ENCODE measurements at regions not wholly inside any gene's neighbourhood (a gene's known extent, or its start where the extent isn't known, plus 50 kb on each side); places are given as distances from the start of the nearest gene placed in this dataset.

DNA sequence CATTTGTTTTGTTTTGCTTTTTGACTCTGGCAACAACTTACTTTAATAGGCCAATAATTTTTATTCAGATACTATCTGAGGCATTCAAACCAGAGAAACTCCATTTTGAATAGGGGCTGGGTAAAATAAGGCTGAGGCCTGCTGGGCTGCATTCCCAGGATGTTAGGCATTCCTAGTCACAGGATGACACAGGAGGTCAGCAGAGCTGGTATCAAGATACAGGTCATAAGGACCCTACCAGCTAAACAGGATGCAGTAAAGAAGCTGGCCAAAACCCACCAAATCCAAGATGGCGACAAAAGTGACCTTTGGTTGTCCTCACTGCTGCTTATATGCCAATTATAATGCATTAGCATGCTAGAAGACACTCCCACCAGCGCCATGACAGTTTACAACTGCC is 102.2 kb upstream of the XPO1 start:
- Mint-ChIP-seq H3K27me3 (ENCODE audit: low read depth) (no peaks in the 10 kb centered on the region), H3K4me1 (ENCODE audit: low read depth) (peaks cover 16% of the 10 kb centered on the region), H3K36me3 (ENCODE audit: low read depth) (no peaks in the 10 kb centered on the region), H3K4me3 (ENCODE audit: unreplicated experiment) (no peak overlapping the region), H3K27ac (ENCODE audit: unreplicated experiment) (no peak overlapping the region), H3K9me3 (ENCODE audit: low read depth) (no peaks in the 10 kb centered on the region)
- TF ChIP-seq, protein P1, sequence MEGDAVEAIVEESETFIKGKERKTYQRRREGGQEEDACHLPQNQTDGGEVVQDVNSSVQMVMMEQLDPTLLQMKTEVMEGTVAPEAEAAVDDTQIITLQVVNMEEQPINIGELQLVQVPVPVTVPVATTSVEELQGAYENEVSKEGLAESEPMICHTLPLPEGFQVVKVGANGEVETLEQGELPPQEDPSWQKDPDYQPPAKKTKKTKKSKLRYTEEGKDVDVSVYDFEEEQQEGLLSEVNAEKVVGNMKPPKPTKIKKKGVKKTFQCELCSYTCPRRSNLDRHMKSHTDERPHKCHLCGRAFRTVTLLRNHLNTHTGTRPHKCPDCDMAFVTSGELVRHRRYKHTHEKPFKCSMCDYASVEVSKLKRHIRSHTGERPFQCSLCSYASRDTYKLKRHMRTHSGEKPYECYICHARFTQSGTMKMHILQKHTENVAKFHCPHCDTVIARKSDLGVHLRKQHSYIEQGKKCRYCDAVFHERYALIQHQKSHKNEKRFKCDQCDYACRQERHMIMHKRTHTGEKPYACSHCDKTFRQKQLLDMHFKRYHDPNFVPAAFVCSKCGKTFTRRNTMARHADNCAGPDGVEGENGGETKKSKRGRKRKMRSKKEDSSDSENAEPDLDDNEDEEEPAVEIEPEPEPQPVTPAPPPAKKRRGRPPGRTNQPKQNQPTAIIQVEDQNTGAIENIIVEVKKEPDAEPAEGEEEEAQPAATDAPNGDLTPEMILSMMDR (IDR thresholded peaks at IDR 0.05), result no peak
- no peak for DNase-seq (ENCODE audit: low spot score)

DNA sequence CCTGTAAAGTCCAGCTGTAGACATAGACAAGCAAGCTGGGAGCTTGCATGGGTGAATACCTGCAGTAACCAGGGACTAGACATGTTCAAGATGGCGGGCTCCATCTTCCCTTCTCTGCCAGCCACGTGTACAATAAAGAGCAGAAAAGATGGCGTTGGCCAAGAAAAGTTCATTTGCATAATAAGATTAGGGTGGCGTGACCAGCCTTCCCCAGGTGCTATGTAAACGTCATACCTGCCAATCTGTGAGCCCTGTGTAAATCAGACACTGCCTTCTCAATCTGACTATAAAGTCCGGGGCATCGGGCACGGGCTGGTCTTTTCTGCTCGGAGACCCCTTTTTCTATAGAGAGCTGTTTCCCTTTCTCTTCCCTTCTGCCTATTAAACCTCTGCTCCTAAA is 101.6 kb upstream of the XPO1 start:
- no peaks in the 10 kb centered on the region for H3K27me3 Mint-ChIP-seq (ENCODE audit: low read depth)
- no peak overlapping the region for H3K27ac Mint-ChIP-seq (ENCODE audit: unreplicated experiment)
- H3K4me3 Mint-ChIP-seq (ENCODE audit: unreplicated experiment), result no peak overlapping the region

DNA sequence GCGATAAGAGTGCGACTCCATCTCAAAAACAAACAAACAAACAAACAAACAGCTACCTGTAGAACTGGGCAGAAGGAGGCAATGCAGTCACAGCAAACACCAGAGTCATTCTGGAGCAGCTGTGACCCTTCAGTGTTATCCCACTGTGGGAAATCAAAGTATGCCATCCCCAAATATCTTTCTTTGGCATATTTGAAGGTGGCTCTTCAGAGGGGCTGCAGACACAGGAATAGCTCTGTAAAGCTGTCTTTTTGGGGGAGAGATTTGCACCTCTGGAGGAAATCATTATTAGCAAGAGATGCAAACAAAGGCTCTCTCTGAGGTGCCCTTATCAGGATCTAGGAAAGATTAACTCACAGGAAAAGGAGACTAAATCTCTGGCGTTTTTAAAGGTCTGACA is 98.5 kb upstream of the XPO1 start:
- H3K9me3 Mint-ChIP-seq (ENCODE audit: low read depth), result no peaks in the 10 kb centered on the region
- TF ChIP-seq, protein P1 (IDR thresholded peaks at IDR 0.05), result no peak
- no peak overlapping the region for H3K4me3 Mint-ChIP-seq (ENCODE audit: unreplicated experiment)
- no peak overlapping the region for H3K27ac Mint-ChIP-seq (ENCODE audit: unreplicated experiment)
- H3K36me3 Mint-ChIP-seq (ENCODE audit: low read depth), result no peaks in the 10 kb centered on the region
- DNase-seq (ENCODE audit: low spot score), result no peak
- H3K4me1 Mint-ChIP-seq (ENCODE audit: low read depth), result peaks cover 30% of the 10 kb centered on the region
- H3K27me3 Mint-ChIP-seq (ENCODE audit: low read depth), result no peaks in the 10 kb centered on the region

More for the DNA sequence above, 101.6 kb upstream of the XPO1 start:
- Mint-ChIP-seq H3K4me1 (ENCODE audit: low read depth) (peaks cover 16% of the 10 kb centered on the region), H3K36me3 (ENCODE audit: low read depth) (no peaks in the 10 kb centered on the region), H3K9me3 (ENCODE audit: low read depth) (no peaks in the 10 kb centered on the region)
- DNase-seq (ENCODE audit: low spot score), result no peak
- TF ChIP-seq, protein P1 (IDR thresholded peaks at IDR 0.05), result no peak

DNA sequence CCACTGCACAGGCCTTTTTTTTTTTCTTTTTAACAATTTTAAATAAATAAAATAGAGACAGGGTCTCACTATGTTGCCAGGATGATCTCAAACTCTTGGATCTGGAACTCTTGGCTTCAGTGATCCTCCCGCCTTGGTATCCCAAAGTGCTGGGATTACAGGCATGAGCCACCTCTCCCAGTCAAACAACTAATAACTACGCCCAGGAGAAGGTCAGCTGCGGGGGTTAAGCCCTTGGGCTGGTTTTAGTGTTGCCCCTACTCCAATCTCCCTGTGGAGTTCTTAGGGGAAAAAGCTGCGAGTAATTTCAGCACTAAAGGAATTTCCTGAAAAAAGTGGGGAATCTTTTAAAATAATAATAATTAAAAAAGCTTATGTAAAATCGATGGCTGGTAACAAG is 96.4 kb upstream of the XPO1 start:
- H3K4me1 Mint-ChIP-seq (ENCODE audit: low read depth), result peaks cover 28% of the 10 kb centered on the region
- H3K4me3 Mint-ChIP-seq (ENCODE audit: unreplicated experiment), result no peak overlapping the region
- no peaks in the 10 kb centered on the region for H3K36me3 Mint-ChIP-seq (ENCODE audit: low read depth)
- TF ChIP-seq, protein P1 (IDR thresholded peaks at IDR 0.05), result no peak
- H3K27ac Mint-ChIP-seq (ENCODE audit: unreplicated experiment), result no peak overlapping the region
- H3K9me3 Mint-ChIP-seq (ENCODE audit: low read depth), result no peaks in the 10 kb centered on the region
- no peak for DNase-seq (ENCODE audit: low spot score)
- no peaks in the 10 kb centered on the region for H3K27me3 Mint-ChIP-seq (ENCODE audit: low read depth)

DNA sequence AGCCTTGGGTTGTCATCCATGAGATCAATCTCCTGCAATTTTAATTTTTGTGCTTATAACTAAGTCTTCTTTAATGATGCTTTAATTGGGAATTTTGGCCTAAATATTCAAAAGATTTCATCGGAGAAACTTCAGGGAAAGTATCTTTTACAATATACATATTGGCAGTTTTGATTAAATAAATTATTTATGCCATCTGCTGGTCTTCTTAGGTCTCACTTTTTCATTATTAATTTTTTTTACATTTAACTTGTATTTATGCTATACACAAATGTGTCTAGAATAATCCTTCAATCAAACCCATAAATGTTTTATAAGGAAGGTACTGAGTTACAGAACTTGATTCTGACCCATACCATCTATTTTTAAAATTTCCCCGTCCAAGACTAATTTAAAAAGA is 95.1 kb upstream of the XPO1 start:
- Mint-ChIP-seq H3K4me1 (ENCODE audit: low read depth) (peaks cover 24% of the 10 kb centered on the region), H3K27ac (ENCODE audit: unreplicated experiment) (no peak overlapping the region), H3K27me3 (ENCODE audit: low read depth) (no peaks in the 10 kb centered on the region), H3K4me3 (ENCODE audit: unreplicated experiment) (no peak overlapping the region), H3K9me3 (ENCODE audit: low read depth) (no peaks in the 10 kb centered on the region), H3K36me3 (ENCODE audit: low read depth) (no peaks in the 10 kb centered on the region)
- no peak for DNase-seq (ENCODE audit: low spot score)
- TF ChIP-seq, protein P1 (IDR thresholded peaks at IDR 0.05), result peak; percentile 81
